Breast epithelium (tissue), 4 donors: ENCODE measurements at regions not wholly inside any gene's neighbourhood (a gene's known extent, or its start where the extent isn't known, plus 50 kb on each side); places are given as distances from the start of the nearest gene placed in this dataset.

ENCODE experiments used
- DNase-seq, 2 donors: peaks; one replicate each; pipeline ENCODE4 v3.0.0-alpha.2; 2019; ENCODE audit warnings: low spot score in 2 of 2
- H3K27ac ChIP-seq, 2 donors: fragments of 200-600 bp; sonication (generic) in 1 of 2; one replicate each; pipeline ENCODE4 v1.5.1; 2016 to 2019; ENCODE audit warnings: mild to moderate bottlenecking in 1 of 2
- H3K27me3 ChIP-seq, 2 donors: fragments of 200-600 bp; sonication (generic) in 1 of 2; one replicate each; pipeline versions ENCODE4 v1.5.1 to v1.6.0; 2017 to 2019; ENCODE audit warnings: control low read depth in 1 of 2, mild to moderate bottlenecking in 1 of 2
- H3K36me3 ChIP-seq: fragments of 200-600 bp; one replicate; pipeline ENCODE4 v1.5.1; 2019
- H3K4me1 ChIP-seq, 2 donors: fragments of 200-600 bp; sonication (generic); one replicate each; pipeline ENCODE4 v1.5.1; 2016 to 2019; ENCODE audit warnings: control low read depth in 1 of 2
- H3K4me3 ChIP-seq, 3 donors: fragments of 200-600 bp; sonication (generic); 1 replicate in 2 of 3; 2 replicates in 1 of 3; pipeline ENCODE4 v1.5.1; 2016 to 2019; ENCODE audit warnings: mild to moderate bottlenecking in 3 of 3, moderate library complexity in 2 of 3
- H3K9me3 ChIP-seq, 2 donors: fragments of 200-600 bp; sonication (generic) in 1 of 2; one replicate each; pipeline ENCODE4 v1.5.1; 2016 to 2019; ENCODE audit warnings: control low read depth in 1 of 2
- POLR2A ChIP-seq: fragments of 450-650 bp; IDR thresholded peaks from one replicate; pipeline ENCODE4 v1.6.1; 2016; ENCODE audit warnings: antibody characterized with exemption, mild to moderate bottlenecking, moderate library complexity
- POLR2AphosphoS5 ChIP-seq, 3 donors: sonication (generic); formaldehyde crosslinking; IDR thresholded peaks; one replicate each; pipeline ENCODE4 v1.6.1; 2017; ENCODE audit warnings: antibody characterized with exemption in 3 of 3
- intact Hi-C: fragments of 100-400 bp; cut with DNase I; formaldehyde crosslinking; loops from one replicate; pipeline ENCODE4 v1.15.1; 2023; ENCODE audit warnings: low total_unique reads
- TF ChIP-seq, protein P1 (sequence below), 3 donors: fragments of 450-650 bp; IDR thresholded peaks; one replicate each; pipeline ENCODE4 v1.5.1; 2016 to 2017; ENCODE audit warnings: antibody characterized with exemption in 3 of 3, mild to moderate bottlenecking in 3 of 3, moderate library complexity in 3 of 3

- Histone ChIP-seq H3K4me1 (no peaks in the 10 kb centered on the region), H3K9me3 (no peaks in the 10 kb centered on the region), H3K36me3 (no peaks in the 10 kb centered on the region), H3K4me3 (no peak overlapping the region), H3K27ac (no peak overlapping the region), H3K27me3 (no peaks in the 10 kb centered on the region)
- TF ChIP-seq POLR2A (no peak), POLR2AphosphoS5 (IDR thresholded peaks at IDR 0.05) (no peak)
- TF ChIP-seq, protein P1, sequence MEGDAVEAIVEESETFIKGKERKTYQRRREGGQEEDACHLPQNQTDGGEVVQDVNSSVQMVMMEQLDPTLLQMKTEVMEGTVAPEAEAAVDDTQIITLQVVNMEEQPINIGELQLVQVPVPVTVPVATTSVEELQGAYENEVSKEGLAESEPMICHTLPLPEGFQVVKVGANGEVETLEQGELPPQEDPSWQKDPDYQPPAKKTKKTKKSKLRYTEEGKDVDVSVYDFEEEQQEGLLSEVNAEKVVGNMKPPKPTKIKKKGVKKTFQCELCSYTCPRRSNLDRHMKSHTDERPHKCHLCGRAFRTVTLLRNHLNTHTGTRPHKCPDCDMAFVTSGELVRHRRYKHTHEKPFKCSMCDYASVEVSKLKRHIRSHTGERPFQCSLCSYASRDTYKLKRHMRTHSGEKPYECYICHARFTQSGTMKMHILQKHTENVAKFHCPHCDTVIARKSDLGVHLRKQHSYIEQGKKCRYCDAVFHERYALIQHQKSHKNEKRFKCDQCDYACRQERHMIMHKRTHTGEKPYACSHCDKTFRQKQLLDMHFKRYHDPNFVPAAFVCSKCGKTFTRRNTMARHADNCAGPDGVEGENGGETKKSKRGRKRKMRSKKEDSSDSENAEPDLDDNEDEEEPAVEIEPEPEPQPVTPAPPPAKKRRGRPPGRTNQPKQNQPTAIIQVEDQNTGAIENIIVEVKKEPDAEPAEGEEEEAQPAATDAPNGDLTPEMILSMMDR (IDR thresholded peaks at IDR 0.05): no peak
- DNase-seq: no peak
- intact Hi-C loops: no loop called here
These were observed 89.4 kb downstream of the C6orf118 start for GRCh38 chr6:165220045-165220444.

DNA sequence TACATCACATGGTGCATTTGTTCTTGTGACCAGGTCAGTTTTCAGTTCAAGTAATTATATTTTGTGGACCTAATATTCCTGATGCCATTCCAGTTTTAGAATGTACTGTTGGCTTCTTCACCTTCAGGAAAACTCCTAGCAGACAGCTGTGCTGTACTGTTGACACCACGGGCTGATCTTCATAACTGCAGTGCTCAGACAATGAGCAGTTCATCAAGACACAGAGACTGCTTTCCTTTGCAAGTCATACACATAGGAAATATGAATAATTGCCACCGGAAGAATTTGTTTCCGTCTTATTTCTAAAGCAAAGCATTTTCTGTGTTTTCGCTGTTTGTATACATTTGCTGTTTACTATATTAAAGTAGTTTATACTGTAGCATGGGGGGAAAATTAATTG, 89.8 kb downstream of the C6orf118 start:
- Histone ChIP-seq H3K9me3 (no peaks in the 10 kb centered on the region), H3K4me3 (no peak overlapping the region), H3K4me1 (no peaks in the 10 kb centered on the region), H3K27ac (no peak overlapping the region), H3K36me3 (no peaks in the 10 kb centered on the region), H3K27me3 (no peaks in the 10 kb centered on the region)
- intact Hi-C loops: no loop called here
- TF ChIP-seq POLR2AphosphoS5 (IDR thresholded peaks at IDR 0.05) (no peak), POLR2A (no peak)
- TF ChIP-seq, protein P1 (IDR thresholded peaks at IDR 0.05): no peak
- no peak for DNase-seq

DNA sequence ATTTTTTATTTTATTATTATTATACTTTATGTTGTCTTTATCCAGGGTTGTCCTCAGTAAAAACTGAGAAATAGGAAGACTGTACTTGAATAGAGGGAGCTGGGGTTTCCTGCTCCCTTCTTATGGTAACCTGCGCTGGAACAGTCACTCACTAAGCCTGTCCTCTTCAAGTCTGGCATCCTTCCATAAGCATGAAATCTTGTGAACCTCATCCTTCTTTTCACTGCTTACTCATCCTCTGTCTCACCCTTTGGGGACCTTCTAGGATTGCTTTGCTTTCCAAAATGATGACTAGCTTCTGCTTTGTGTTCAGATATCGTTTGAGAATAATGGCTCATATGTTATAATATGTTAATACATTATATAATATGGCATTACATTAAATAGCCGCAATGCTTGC, 90.6 kb downstream of the C6orf118 start:
- Histone ChIP-seq H3K27me3 (no peaks in the 10 kb centered on the region), H3K36me3 (no peaks in the 10 kb centered on the region), H3K4me1 (no peaks in the 10 kb centered on the region), H3K9me3 (no peaks in the 10 kb centered on the region), H3K4me3 (no peak overlapping the region), H3K27ac (no peak overlapping the region)
- intact Hi-C loops: no loop called here
- DNase-seq: no peak
- TF ChIP-seq POLR2AphosphoS5 (IDR thresholded peaks at IDR 0.05) (no peak), POLR2A (no peak)
- TF ChIP-seq, protein P1 (IDR thresholded peaks at IDR 0.05): no peak

- no peak for TF ChIP-seq POLR2A
- no peak for TF ChIP-seq POLR2AphosphoS5 (IDR thresholded peaks at IDR 0.05)
- TF ChIP-seq, protein P1 (IDR thresholded peaks at IDR 0.05): no peak
- Histone ChIP-seq H3K27ac (no peak overlapping the region), H3K9me3 (no peaks in the 10 kb centered on the region), H3K4me1 (no peaks in the 10 kb centered on the region), H3K27me3 (no peaks in the 10 kb centered on the region), H3K4me3 (no peak overlapping the region), H3K36me3 (no peaks in the 10 kb centered on the region)
- DNase-seq: no peak
- intact Hi-C loops: no loop called here
These were observed 102.6 kb downstream of the C6orf118 start for GRCh38 chr6:165206798-165207197.

DNA sequence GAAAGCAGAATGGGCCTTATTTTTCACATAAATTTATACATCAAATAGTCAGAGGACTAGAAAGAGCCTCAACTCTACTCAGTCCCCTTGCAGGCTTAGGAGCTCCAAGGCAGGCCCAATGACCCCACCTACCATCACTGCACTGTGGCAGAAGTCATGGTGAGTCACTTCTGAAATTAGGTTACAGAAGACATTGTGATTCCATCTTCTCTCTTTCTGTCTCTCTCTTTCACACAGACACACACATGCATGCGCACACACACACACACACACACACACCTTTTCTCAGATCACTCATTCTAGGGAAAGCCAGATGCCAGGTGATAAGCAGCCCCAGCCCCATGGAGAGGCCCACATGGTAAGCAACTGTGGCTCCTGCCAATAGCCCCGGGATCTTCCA, 103.8 kb downstream of the C6orf118 start:
- TF ChIP-seq, protein P1 (IDR thresholded peaks at IDR 0.05): no peak
- TF ChIP-seq POLR2A: no peak
- no peak for TF ChIP-seq POLR2AphosphoS5 (IDR thresholded peaks at IDR 0.05)
- Histone ChIP-seq H3K9me3 (no peaks in the 10 kb centered on the region), H3K4me1 (no peaks in the 10 kb centered on the region), H3K27ac (no peak overlapping the region), H3K27me3 (no peaks in the 10 kb centered on the region), H3K4me3 (no peak overlapping the region), H3K36me3 (no peaks in the 10 kb centered on the region)
- intact Hi-C loops: no loop called here
- DNase-seq: no peak
